ENCODE measurements at regions not wholly inside any gene's neighbourhood (a gene's known extent, or its start where the extent isn't known, plus 50 kb on each side); places are given as distances from the start of the nearest gene placed in this dataset.

- Mint-ChIP-seq H3K27ac (no peak overlapping the region), H3K9me3 (no peaks in the 10 kb centered on the region), H3K27me3 (ENCODE audit: insufficient read depth) (no peaks in the 10 kb centered on the region), H3K4me1 (ENCODE audit: low read depth) (no peaks in the 10 kb centered on the region), H3K36me3 (ENCODE audit: low read depth) (no peaks in the 10 kb centered on the region), H3K4me3 (no peak overlapping the region)
- DNase-seq (ENCODE audit: low spot score): no peak
- intact Hi-C loops (cut with micrococcal nuclease): no loop called here
Measured at GRCh38 chr16:5428932-5429331, 331.3 kb upstream of the EEF2KMT start.

GRCh38 chr16:5427571-5427970 lies 330.0 kb upstream of the EEF2KMT start:
- Mint-ChIP-seq H3K9me3 (no peaks in the 10 kb centered on the region), H3K27me3 (ENCODE audit: insufficient read depth) (no peaks in the 10 kb centered on the region), H3K27ac (no peak overlapping the region), H3K4me1 (ENCODE audit: low read depth) (no peaks in the 10 kb centered on the region), H3K36me3 (ENCODE audit: low read depth) (no peaks in the 10 kb centered on the region), H3K4me3 (no peak overlapping the region)
- intact Hi-C loops (cut with micrococcal nuclease): no loop called here
- no peak for DNase-seq (ENCODE audit: low spot score)

GRCh38 chr16:5422643-5423496 lies 325.3 kb upstream of the EEF2KMT start:
- Mint-ChIP-seq H3K9me3 (no peaks in the 10 kb centered on the region), H3K27ac (no peak overlapping the region), H3K27me3 (ENCODE audit: insufficient read depth) (no peaks in the 10 kb centered on the region), H3K4me1 (ENCODE audit: low read depth) (no peaks in the 10 kb centered on the region), H3K4me3 (no peak overlapping the region), H3K36me3 (ENCODE audit: low read depth) (no peaks in the 10 kb centered on the region)
- intact Hi-C loops (cut with micrococcal nuclease): no loop called here
- DNase-seq (ENCODE audit: low spot score): no peak

GRCh38 chr16:5422047-5422446 lies 324.5 kb upstream of the EEF2KMT start:
- Mint-ChIP-seq H3K27me3 (ENCODE audit: insufficient read depth) (no peaks in the 10 kb centered on the region), H3K4me1 (ENCODE audit: low read depth) (no peaks in the 10 kb centered on the region), H3K27ac (no peak overlapping the region), H3K9me3 (no peaks in the 10 kb centered on the region), H3K4me3 (no peak overlapping the region), H3K36me3 (ENCODE audit: low read depth) (no peaks in the 10 kb centered on the region)
- intact Hi-C loops (cut with micrococcal nuclease): no loop called here
- DNase-seq (ENCODE audit: low spot score): no peak

GRCh38 chr16:5416013-5416412 lies 318.4 kb upstream of the EEF2KMT start:
- no peaks in the 10 kb centered on the region for H3K9me3 Mint-ChIP-seq
- no peaks in the 10 kb centered on the region for H3K27me3 Mint-ChIP-seq (ENCODE audit: insufficient read depth)
- H3K36me3 Mint-ChIP-seq (ENCODE audit: low read depth): no peaks in the 10 kb centered on the region

GRCh38 chr16:5415123-5415522 lies 317.5 kb upstream of the EEF2KMT start:
- intact Hi-C loops (cut with micrococcal nuclease): no loop called here
- Mint-ChIP-seq H3K36me3 (ENCODE audit: low read depth) (no peaks in the 10 kb centered on the region), H3K27me3 (ENCODE audit: insufficient read depth) (no peaks in the 10 kb centered on the region), H3K9me3 (no peaks in the 10 kb centered on the region), H3K4me3 (no peak overlapping the region), H3K27ac (no peak overlapping the region), H3K4me1 (ENCODE audit: low read depth) (no peaks in the 10 kb centered on the region)
- no peak for DNase-seq (ENCODE audit: low spot score)

More at GRCh38 chr16:5416013-5416412, 318.4 kb upstream of the EEF2KMT start:
- Mint-ChIP-seq H3K4me1 (ENCODE audit: low read depth) (no peaks in the 10 kb centered on the region), H3K4me3 (no peak overlapping the region), H3K27ac (no peak overlapping the region)
- no peak for DNase-seq (ENCODE audit: low spot score)
- intact Hi-C loops (cut with micrococcal nuclease): no loop called here

GRCh38 chr16:5412731-5413130 lies 315.1 kb upstream of the EEF2KMT start:
- no peaks in the 10 kb centered on the region for H3K27me3 Mint-ChIP-seq (ENCODE audit: insufficient read depth)
- H3K4me1 Mint-ChIP-seq (ENCODE audit: low read depth): no peaks in the 10 kb centered on the region
- H3K27ac Mint-ChIP-seq: no peak overlapping the region
- no peaks in the 10 kb centered on the region for H3K36me3 Mint-ChIP-seq (ENCODE audit: low read depth)
- no peak for DNase-seq (ENCODE audit: low spot score)
- no peak overlapping the region for H3K4me3 Mint-ChIP-seq
- no peaks in the 10 kb centered on the region for H3K9me3 Mint-ChIP-seq
- intact Hi-C loops (cut with micrococcal nuclease): no loop called here

GRCh38 chr16:5398203-5398602 lies 300.6 kb upstream of the EEF2KMT start:
- no peak overlapping the region for H3K4me3 Mint-ChIP-seq
- no peak for DNase-seq (ENCODE audit: low spot score)
- H3K36me3 Mint-ChIP-seq (ENCODE audit: low read depth): no peaks in the 10 kb centered on the region
- H3K27ac Mint-ChIP-seq: no peak overlapping the region
- H3K9me3 Mint-ChIP-seq: no peaks in the 10 kb centered on the region
- H3K4me1 Mint-ChIP-seq (ENCODE audit: low read depth): no peaks in the 10 kb centered on the region
- intact Hi-C loops (cut with micrococcal nuclease): no loop called here
- H3K27me3 Mint-ChIP-seq (ENCODE audit: insufficient read depth): no peaks in the 10 kb centered on the region

- H3K9me3 Mint-ChIP-seq: no peaks in the 10 kb centered on the region
- no peaks in the 10 kb centered on the region for H3K27me3 Mint-ChIP-seq (ENCODE audit: insufficient read depth)
- H3K36me3 Mint-ChIP-seq (ENCODE audit: low read depth): no peaks in the 10 kb centered on the region
- intact Hi-C loops (cut with micrococcal nuclease): no loop called here
- no peaks in the 10 kb centered on the region for H3K4me1 Mint-ChIP-seq (ENCODE audit: low read depth)
- no peak for DNase-seq (ENCODE audit: low spot score)
- no peak overlapping the region for H3K4me3 Mint-ChIP-seq
- H3K27ac Mint-ChIP-seq: no peak overlapping the region
Measured at GRCh38 chr16:5396880-5397279, 299.3 kb upstream of the EEF2KMT start.

GRCh38 chr16:5393070-5393469 lies 295.5 kb upstream of the EEF2KMT start:
- no peak for DNase-seq (ENCODE audit: low spot score)
- H3K9me3 Mint-ChIP-seq: no peaks in the 10 kb centered on the region
- no peaks in the 10 kb centered on the region for H3K27me3 Mint-ChIP-seq (ENCODE audit: insufficient read depth)
- intact Hi-C loops (cut with micrococcal nuclease): no loop called here
- no peaks in the 10 kb centered on the region for H3K4me1 Mint-ChIP-seq (ENCODE audit: low read depth)
- H3K36me3 Mint-ChIP-seq (ENCODE audit: low read depth): no peaks in the 10 kb centered on the region
- H3K27ac Mint-ChIP-seq: no peak overlapping the region
- no peak overlapping the region for H3K4me3 Mint-ChIP-seq

- no peak for DNase-seq (ENCODE audit: low spot score)
- H3K27ac Mint-ChIP-seq: no peak overlapping the region
- H3K4me1 Mint-ChIP-seq (ENCODE audit: low read depth): no peaks in the 10 kb centered on the region
- intact Hi-C loops (cut with micrococcal nuclease): no loop called here
- no peaks in the 10 kb centered on the region for H3K27me3 Mint-ChIP-seq (ENCODE audit: insufficient read depth)
- no peaks in the 10 kb centered on the region for H3K9me3 Mint-ChIP-seq
- no peaks in the 10 kb centered on the region for H3K36me3 Mint-ChIP-seq (ENCODE audit: low read depth)
- no peak overlapping the region for H3K4me3 Mint-ChIP-seq
Measured at GRCh38 chr16:5386989-5387388, 289.4 kb upstream of the EEF2KMT start.

GRCh38 chr16:5385811-5386210 lies 288.2 kb upstream of the EEF2KMT start:
- no peak overlapping the region for H3K4me3 Mint-ChIP-seq
- H3K27ac Mint-ChIP-seq: no peak overlapping the region
- H3K4me1 Mint-ChIP-seq (ENCODE audit: low read depth): no peaks in the 10 kb centered on the region
- no peaks in the 10 kb centered on the region for H3K27me3 Mint-ChIP-seq (ENCODE audit: insufficient read depth)
- H3K36me3 Mint-ChIP-seq (ENCODE audit: low read depth): no peaks in the 10 kb centered on the region
- H3K9me3 Mint-ChIP-seq: no peaks in the 10 kb centered on the region
- no peak for DNase-seq (ENCODE audit: low spot score)
- intact Hi-C loops (cut with micrococcal nuclease): no loop called here

GRCh38 chr16:5385115-5385514 lies 287.5 kb upstream of the EEF2KMT start:
- H3K4me3 Mint-ChIP-seq: no peak overlapping the region
- intact Hi-C loops (cut with micrococcal nuclease): no loop called here
- H3K27ac Mint-ChIP-seq: no peak overlapping the region
- H3K9me3 Mint-ChIP-seq: no peaks in the 10 kb centered on the region
- no peak for DNase-seq (ENCODE audit: low spot score)
- H3K4me1 Mint-ChIP-seq (ENCODE audit: low read depth): no peaks in the 10 kb centered on the region
- H3K27me3 Mint-ChIP-seq (ENCODE audit: insufficient read depth): no peaks in the 10 kb centered on the region
- no peaks in the 10 kb centered on the region for H3K36me3 Mint-ChIP-seq (ENCODE audit: low read depth)

GRCh38 chr16:5383737-5384136 lies 286.1 kb upstream of the EEF2KMT start:
- intact Hi-C loops (cut with micrococcal nuclease): no loop called here
- Mint-ChIP-seq H3K4me1 (ENCODE audit: low read depth) (no peaks in the 10 kb centered on the region), H3K27ac (no peak overlapping the region), H3K36me3 (ENCODE audit: low read depth) (no peaks in the 10 kb centered on the region), H3K9me3 (no peaks in the 10 kb centered on the region), H3K4me3 (no peak overlapping the region), H3K27me3 (ENCODE audit: insufficient read depth) (no peaks in the 10 kb centered on the region)
- no peak for DNase-seq (ENCODE audit: low spot score)
